DND-41 (cell line): ENCODE measurements at regions not wholly inside any gene's neighbourhood (a gene's known extent, or its start where the extent isn't known, plus 50 kb on each side); places are given as distances from the start of the nearest gene placed in this dataset.

Experiments
- CTCF ChIP-seq: IDR thresholded peaks from 2 replicates; pipeline ENCODE4 v1.5.1; 2012; ENCODE audit warnings: borderline replicate concordance, low read length, moderate library complexity, mild to moderate bottlenecking; ENCODE audit not compliant: poor library complexity, severe bottlenecking; ENCODE audit errors: extremely low read depth
- EZH2 ChIP-seq: IDR thresholded peaks from 3 replicates; pipeline ENCODE4 v1.6.1; 2012; ENCODE audit warnings: borderline replicate concordance, low read depth, mild to moderate bottlenecking, moderate library complexity, low read length, inconsistent platforms; ENCODE audit not compliant: severe bottlenecking

- TF ChIP-seq EZH2 (no peak), CTCF (no peak)
These were observed 571.4 kb downstream of the MN1 start for GRCh38 chr22:27230189-27230588.
